K562 (cell line): ENCODE measurements at regions not wholly inside any gene's neighbourhood (a gene's known extent, or its start where the extent isn't known, plus 50 kb on each side); places are given as distances from the start of the nearest gene placed in this dataset.

Source experiments
- ATAC-seq: fragments of 200-7000 bp; cut with Tn5 transposase; 3 replicates; pipeline ENCODE4 v1.9.1; 2020; ENCODE audit warnings: moderate library complexity
- BruUV-seq: library from RNA; stranded (reverse); fragments of 400-500 nt; replicated peaks from 2 replicates; lab custom pipeline; 2021; lab: Mats Ljungman, UMichigan
- CTCF ChIA-PET: fragments of 300-600 bp; formaldehyde crosslinking; extraction: SDS; loops from one replicate; lab custom pipeline; 2021; ENCODE audit warnings: low intra/inter-chr PET ratio; lab: Yijun Ruan, JAX
- POLR2A ChIA-PET: fragments of 300-600, 350-650 bp; sonication (Branson Sonifier 250); formaldehyde crosslinking; extraction: SDS; loops from one replicate; lab custom pipeline; 2021; ENCODE audit warnings: antibody characterized with exemption, inconsistent platforms; lab: Yijun Ruan, JAX
- DNase-seq, 4 experiments: peaks; one replicate each; pipeline versions ENCODE4 v3.0.0 to v3.0.0-alpha.2; 2011 to 2018; ENCODE audit warnings: low spot score in 3 of 4, mixed read lengths in 3 of 4; ENCODE audit errors: extremely low read depth in 1 of 4
- FAIRE-seq: peaks from 2 replicates; lab custom pipeline; 2011; peaks lifted over from hg19 to GRCh38; lab: Jason Lieb, UNC
- H2AFZ ChIP-seq: 2 replicates; pipeline ENCODE4 v1.6.0; 2011; ENCODE audit warnings: low read depth, low read length, control low read depth, inconsistent platforms
- H3K27ac ChIP-seq: fragments of 200-600 bp; 3 replicates; pipeline ENCODE4 v1.8.0; 2011; ENCODE audit warnings: low read depth, mild to moderate bottlenecking, control low read depth, inconsistent platforms, low read length, moderate library complexity, mixed read lengths; ENCODE audit errors: extremely low read depth
- H3K27me3 ChIP-seq, 2 experiments: fragments of 300-600 bp in 1 of 2; 2 replicates in 1 of 2; 3 replicates in 1 of 2; pipeline versions ENCODE4 v1.6.0 to v1.8.0; 2011; ENCODE audit warnings: inconsistent platforms in 2 of 2, low read length in 2 of 2, mild to moderate bottlenecking in 1 of 2, mixed read lengths in 1 of 2, moderate library complexity in 1 of 2; ENCODE audit not compliant: control insufficient read depth in 2 of 2, insufficient read depth in 2 of 2
- H3K36me3 ChIP-seq: fragments of 300-600 bp; 3 replicates; pipeline ENCODE4 v1.8.0; 2011; ENCODE audit warnings: mild to moderate bottlenecking, low read length, inconsistent platforms; ENCODE audit not compliant: control insufficient read depth, insufficient read depth
- H3K4me1 ChIP-seq, 2 experiments: fragments of 200-600 bp in 1 of 2; replicated peaks in 1 of 2; 2 replicates in 1 of 2; 3 replicates in 1 of 2; pipeline versions ENCODE4 v1.5.1 to v1.8.0; 2011; ENCODE audit warnings: inconsistent platforms in 2 of 2, low read length in 2 of 2, mild to moderate bottlenecking in 1 of 2, mixed read lengths in 1 of 2, moderate library complexity in 1 of 2; ENCODE audit not compliant: control insufficient read depth in 2 of 2, insufficient read depth in 2 of 2
- H3K4me2 ChIP-seq: 2 replicates; pipeline ENCODE4 v1.6.1; 2011; ENCODE audit warnings: low read length, control low read depth, inconsistent platforms, mixed read lengths; ENCODE audit not compliant: insufficient read depth
- H3K4me3 ChIP-seq: fragments of 200-600 bp; sonication (generic), shearing (Covaris generic); 2 replicates; pipeline ENCODE4 v1.5.1; 2016; ENCODE audit warnings: control low read depth, inconsistent platforms
- H3K79me2 ChIP-seq: fragments of 200-600 bp; 3 replicates; pipeline ENCODE4 v1.8.0; 2011; ENCODE audit warnings: low read length, inconsistent platforms; ENCODE audit not compliant: control insufficient read depth, insufficient read depth
- H3K9ac ChIP-seq, 2 experiments: 2 replicates each; pipeline versions ENCODE4 v1.6.0 to v1.6.1; 2011; ENCODE audit warnings: low read depth in 2 of 2, low read length in 2 of 2, control low read depth in 1 of 2, inconsistent platforms in 1 of 2, mild to moderate bottlenecking in 1 of 2, mixed read lengths in 1 of 2; ENCODE audit not compliant: insufficient read depth in 1 of 2
- H3K9me1 ChIP-seq: one replicate; pipeline ENCODE4 v1.6.0; 2011; ENCODE audit warnings: inconsistent platforms, mild to moderate bottlenecking, low read length, moderate library complexity; ENCODE audit not compliant: control insufficient read depth, insufficient read depth
- H3K9me3 ChIP-seq: replicated peaks from 2 replicates; pipeline ENCODE4 v1.5.1; 2011; ENCODE audit warnings: low read depth, low read length, inconsistent platforms; ENCODE audit not compliant: control insufficient read depth, insufficient read depth
- H4K20me1 ChIP-seq: replicated peaks from 2 replicates; pipeline ENCODE4 v1.6.1; 2011; ENCODE audit warnings: low read length, inconsistent platforms, mixed read lengths; ENCODE audit not compliant: control insufficient read depth, insufficient read depth
- ARID2 ChIP-seq: fragments of 450-650 bp; IDR thresholded peaks from 2 replicates; pipeline ENCODE4 v1.6.1; 2017; ENCODE audit warnings: antibody characterized with exemption, mild to moderate bottlenecking
- CBX3 ChIP-seq, 2 experiments: IDR thresholded peaks; 1 replicate in 1 of 2; 2 replicates in 1 of 2; pipeline ENCODE4 v1.6.1; 2012; ENCODE audit warnings: inconsistent platforms in 2 of 2, low read length in 2 of 2, borderline replicate concordance in 1 of 2, control low read depth in 1 of 2
- CHD4 ChIP-seq: fragments of 200-600 bp; sonication (generic); IDR thresholded peaks from 3 replicates; pipeline ENCODE4 v1.6.1; 2012; ENCODE audit warnings: low read depth, mild to moderate bottlenecking, mixed read lengths, low read length, inconsistent platforms; ENCODE audit not compliant: insufficient read depth, insufficient replicate concordance, poor library complexity, severe bottlenecking
- ELF2 ChIP-seq: fragments of 250-450 bp; sonication (Bioruptor Pico); IDR thresholded peaks from 2 replicates; pipeline ENCODE4 v1.5.0; 2021; ENCODE audit warnings: mild to moderate bottlenecking
- ELK1 ChIP-seq: sonication (generic); formaldehyde crosslinking; IDR thresholded peaks from 2 replicates; pipeline ENCODE4 v1.8.1; 2022; ENCODE audit warnings: missing genetic modification reagents
- HDAC2 ChIP-seq: fragments of 450-650 bp; IDR thresholded peaks from 2 replicates; pipeline ENCODE4 v1.6.1; 2016; ENCODE audit warnings: mild to moderate bottlenecking
- HDAC8 ChIP-seq: fragments of 450-650 bp; IDR thresholded peaks from 2 replicates; pipeline ENCODE4 v1.6.1; 2016; ENCODE audit warnings: mild to moderate bottlenecking, missing genetic modification characterization, moderate library complexity, missing compliant biosample characterization
- JUND ChIP-seq, 2 experiments: IDR thresholded peaks; 2 replicates in 1 of 2; 3 replicates in 1 of 2; pipeline ENCODE4 v1.6.1; 2011; ENCODE audit warnings: borderline replicate concordance in 2 of 2, low read depth in 2 of 2, low read length in 2 of 2, improper control_type of control experiment in 1 of 2, missing biosample characterization in 1 of 2, missing genetic modification characterization in 1 of 2, missing genetic modification reagents in 1 of 2
- MTA2 ChIP-seq: fragments of 450-650 bp; IDR thresholded peaks from 2 replicates; pipeline ENCODE4 v1.6.1; 2016; ENCODE audit warnings: low read depth
- PPARD ChIP-seq: fragments of 250-450 bp; sonication (Bioruptor Pico); IDR thresholded peaks from 2 replicates; pipeline ENCODE4 v1.8.0; 2022; ENCODE audit warnings: inconsistent platforms, mild to moderate bottlenecking, moderate library complexity
- RBM39 ChIP-seq: fragments of 200-400 bp; formaldehyde crosslinking; optimal IDR thresholded peaks from 2 replicates; pipeline ENCODE3; 2018; ENCODE audit warnings: low read depth, low read length
- SOX6 ChIP-seq: fragments of 450-650 bp; IDR thresholded peaks from 2 replicates; pipeline ENCODE4 v1.6.1; 2014; ENCODE audit warnings: mild to moderate bottlenecking
- ZNF12 ChIP-seq: sonication (generic); formaldehyde crosslinking; IDR thresholded peaks from 2 replicates; pipeline ENCODE4 v1.4.0; 2020; ENCODE audit warnings: mild to moderate bottlenecking, missing genetic modification reagents
- ZNF324 ChIP-seq: fragments of 250-450 bp; sonication (Bioruptor Pico); IDR thresholded peaks from 2 replicates; pipeline ENCODE4 v1.4.0; 2020; ENCODE audit warnings: mild to moderate bottlenecking
- ZNF41 ChIP-seq: fragments of 250-450 bp; sonication (Bioruptor Pico); conservative IDR thresholded peaks from 2 replicates; pipeline ENCODE4 v1.4.0; 2020; ENCODE audit warnings: mild to moderate bottlenecking
- ZNF511 ChIP-seq: sonication (generic); formaldehyde crosslinking; IDR thresholded peaks from 2 replicates; pipeline ENCODE4 v1.8.0; 2022; ENCODE audit warnings: mild to moderate bottlenecking, missing genetic modification reagents
- ZNF655 ChIP-seq: fragments of 250-450 bp; sonication (Bioruptor Pico); IDR thresholded peaks from 2 replicates; pipeline ENCODE4 v1.5.0; 2021
- WGBS: fragments of 100-300 bp; shearing (Covaris generic); methylation state at CpG from one replicate; pipeline ENCODE4 v1.1.6; 2016; ENCODE audit warnings: low coverage, mixed read lengths; ENCODE audit not compliant: insufficient coverage; ENCODE audit errors: missing lambda C conversion rate; 5-methylcytosine and 5-hydroxymethylcytosine counted together
- in situ Hi-C: fragments of 300-500 bp; cut with MboI; formaldehyde crosslinking; loops from 4 replicates; pipeline ENCODE4 v1.15.0; 2018; ENCODE audit warnings: inconsistent platforms, mixed read lengths
- intact Hi-C: fragments of 100-400 bp; cut with micrococcal nuclease; formaldehyde crosslinking; loops from 2 replicates; pipeline ENCODE4 v1.14.2; 2022

GRCh38 chr10:118922972-118923371, 106.5 kb upstream of the NANOS1 start:
- no peak for FAIRE-seq
- BruUV-seq: no TSS peak

More at GRCh38 chr10:118922972-118923371, 106.5 kb upstream of the NANOS1 start:
- Histone ChIP-seq H3K4me2 (no peak overlapping the region), H3K9ac (no peak overlapping the region), H4K20me1 (no peaks in the 10 kb centered on the region), H3K36me3 (no peaks in the 10 kb centered on the region), H3K9me3 (no peaks in the 10 kb centered on the region), H3K27ac (no peak overlapping the region), H3K4me1 (no peaks in the 10 kb centered on the region), H3K27me3 (peaks cover 2 to 29% of the 10 kb centered on the region in 2 experiments; a peak in 4 of 5 replicates), H3K9me1 (no peaks in the 10 kb centered on the region), H2AFZ (no peak overlapping the region), H3K79me2 (no peaks in the 10 kb centered on the region), H3K4me3 (no peak overlapping the region)
- CTCF ChIA-PET: no interaction called here
- TF ChIP-seq JUND (IDR thresholded peaks at IDR 0.05; ENCODE audit: borderline replicate concordance, low read depth, low read length) (no peak), JUND (tag; IDR thresholded peaks at IDR 0.05; ENCODE audit: borderline replicate concordance, low read depth, low read length) (no peak), ZNF324 (no peak), RBM39 (no peak), ZNF12 (CRISPR knock-in tag) (no peak), MTA2 (no peak), SOX6 (no peak), ELF2 (CRISPR knock-in tag) (no peak), ZNF41 (CRISPR knock-in tag) (no peak), ZNF655 (CRISPR knock-in tag) (no peak), CHD4 (no peak), ELK1 (CRISPR knock-in tag) (no peak), PPARD (CRISPR knock-in tag) (no peak), HDAC8 (tag) (no peak), ZNF511 (CRISPR knock-in tag) (no peak), CBX3 (IDR thresholded peaks at IDR 0.05; ENCODE audit: borderline replicate concordance in 1 of 2, low read length in 2 of 2) (no peak), HDAC2 (no peak), ARID2 (no peak)
- in situ Hi-C loops (no loop called here), intact Hi-C loops (no loop called here)
- POLR2A ChIA-PET: no interaction called here
- WGBS: 0% methylated on average over 1 of the region's 2 CpGs
- no peak for ATAC-seq
- DNase-seq: no peak
